GM12878 (cell line): ENCODE measurements at regions not wholly inside any gene's neighbourhood (a gene's known extent, or its start where the extent isn't known, plus 50 kb on each side); places are given as distances from the start of the nearest gene placed in this dataset.

ENCODE experiments used
- ATAC-seq: fragments of 200-7000 bp; cut with Tn5 transposase; 3 replicates; pipeline ENCODE4 v1.9.1; 2020; ENCODE audit warnings: mild to moderate bottlenecking, moderate library complexity
- BruUV-seq: library from RNA; stranded (reverse); fragments of 400-500 nt; replicated peaks from 2 replicates; lab custom pipeline; 2021; lab: Mats Ljungman, UMichigan
- CTCF ChIA-PET: fragments of 300-600 bp; sonication (Branson Sonifier 250); formaldehyde crosslinking; extraction: SDS; loops from one replicate; lab custom pipeline; 2021; ENCODE audit warnings: inconsistent platforms; lab: Yijun Ruan, JAX
- POLR2A ChIA-PET: fragments of 350-600 bp; formaldehyde crosslinking; extraction: SDS; loops from one replicate; lab custom pipeline; 2021; ENCODE audit warnings: inconsistent platforms; lab: Charles Lee
- RAD21 ChIA-PET: fragments of 300-600 bp; sonication (Branson Sonifier 250); formaldehyde crosslinking; loops from one replicate; lab custom pipeline; 2023; ENCODE audit warnings: antibody characterized with exemption; ENCODE audit not compliant: unreplicated experiment; lab: Charles Lee
- SMC1A ChIA-PET: fragments of 300-600 bp; sonication (Branson Sonifier 250); formaldehyde crosslinking; loops from one replicate; lab custom pipeline; 2023; ENCODE audit not compliant: unreplicated experiment, uncharacterized antibody; lab: Charles Lee
- DNase-seq: peaks from one replicate; pipeline ENCODE4 v3.0.0-alpha.2; 2011; ENCODE audit warnings: low read depth, low spot score
- FAIRE-seq: peaks from 3 replicates; lab custom pipeline; 2011; peaks lifted over from hg19 to GRCh38; lab: Jason Lieb, UNC
- H2AFZ ChIP-seq: 2 replicates; pipeline ENCODE4 v1.6.0; 2011; ENCODE audit warnings: low read depth, low read length, control low read depth; ENCODE audit not compliant: control insufficient read depth
- H3K27ac ChIP-seq: 2 replicates; pipeline ENCODE4 v1.5.1; 2011; ENCODE audit warnings: control low read depth; ENCODE audit not compliant: control insufficient read depth, insufficient read depth
- H3K27me3 ChIP-seq, 2 experiments: replicated peaks in 1 of 2; 2 replicates each; pipeline versions ENCODE4 v1.6.0 to v1.6.1; 2011; ENCODE audit warnings: low read length in 1 of 2; ENCODE audit not compliant: control insufficient read depth in 2 of 2, insufficient read depth in 2 of 2
- H3K36me3 ChIP-seq, 2 experiments: 2 replicates each; pipeline ENCODE4 v1.5.1; 2011; ENCODE audit warnings: low read length in 1 of 2; ENCODE audit not compliant: control insufficient read depth in 2 of 2, insufficient read depth in 2 of 2
- H3K4me1 ChIP-seq: 2 replicates; pipeline ENCODE4 v1.6.1; 2011; ENCODE audit warnings: mild to moderate bottlenecking, low read length, moderate library complexity, mixed read lengths; ENCODE audit not compliant: control insufficient read depth, insufficient read depth
- H3K4me2 ChIP-seq: 2 replicates; pipeline ENCODE4 v1.6.0; 2011; ENCODE audit warnings: control low read depth; ENCODE audit not compliant: control insufficient read depth, insufficient read depth
- H3K4me3 ChIP-seq: fragments of 200-600 bp; sonication (generic); 2 replicates; pipeline ENCODE4 v1.5.1; 2016
- H3K79me2 ChIP-seq: 2 replicates; pipeline ENCODE4 v1.6.0; 2011; ENCODE audit warnings: low read length; ENCODE audit not compliant: control insufficient read depth, insufficient read depth
- H3K9ac ChIP-seq: 2 replicates; pipeline ENCODE4 v1.8.0; 2011; ENCODE audit warnings: low read length, control low read depth, mixed read lengths; ENCODE audit not compliant: control insufficient read depth, insufficient read depth
- H3K9me3 ChIP-seq: replicated peaks from 3 replicates; pipeline ENCODE4 v1.5.1; 2011; ENCODE audit warnings: mild to moderate bottlenecking, low read length; ENCODE audit not compliant: control insufficient read depth, insufficient read depth
- H4K20me1 ChIP-seq: 2 replicates; pipeline ENCODE4 v1.6.0; 2011; ENCODE audit not compliant: control insufficient read depth, insufficient read depth
- CHD2 ChIP-seq: IDR thresholded peaks from 2 replicates; pipeline ENCODE4 v1.6.1; 2011; ENCODE audit warnings: low read depth, low read length, improper control_type of control experiment, borderline replicate concordance
- E4F1 ChIP-seq: fragments of 450-650 bp; IDR thresholded peaks from 2 replicates; pipeline ENCODE4 v1.6.1; 2018; ENCODE audit warnings: borderline replicate concordance, mild to moderate bottlenecking; ENCODE audit not compliant: partially characterized antibody
- FOS ChIP-seq: IDR thresholded peaks from 3 replicates; pipeline ENCODE4 v1.6.1; 2011; ENCODE audit warnings: borderline replicate concordance; ENCODE audit not compliant: insufficient read length; ENCODE audit errors: extremely low read depth
- HDAC6 ChIP-seq: fragments of 200-600 bp; sonication (generic); IDR thresholded peaks from one replicate; pipeline ENCODE4 v1.8.0; 2017; ENCODE audit warnings: antibody characterized with exemption; ENCODE audit not compliant: unreplicated experiment
- IRF5 ChIP-seq: fragments of 450-650 bp; IDR thresholded peaks from 2 replicates; pipeline ENCODE4 v1.6.1; 2017; ENCODE audit warnings: borderline replicate concordance
- JUND ChIP-seq: IDR thresholded peaks from 2 replicates; pipeline ENCODE4 v1.6.1; 2012; ENCODE audit warnings: low read depth, mild to moderate bottlenecking, low read length, improper control_type of control experiment, moderate library complexity
- KLF5 ChIP-seq: fragments of 450-650 bp; IDR thresholded peaks from 2 replicates; pipeline ENCODE4 v1.6.1; 2014; ENCODE audit warnings: mild to moderate bottlenecking; ENCODE audit not compliant: partially characterized antibody
- LARP7 ChIP-seq: fragments of 450-650 bp; IDR thresholded peaks from 2 replicates; pipeline ENCODE4 v1.6.1; 2017; ENCODE audit warnings: mild to moderate bottlenecking
- NR2F1 ChIP-seq: fragments of 450-650 bp; conservative IDR thresholded peaks from 2 replicates; pipeline ENCODE4 v1.6.1; 2017; ENCODE audit warnings: mild to moderate bottlenecking
- PAX5 ChIP-seq: IDR thresholded peaks from 2 replicates; pipeline ENCODE4 v1.6.1; 2011; ENCODE audit warnings: low read depth, low read length, borderline replicate concordance
- RBBP5 ChIP-seq: fragments of 200-600 bp; sonication (generic); conservative IDR thresholded peaks from 2 replicates; pipeline ENCODE4 v1.6.1; 2016
- RELA ChIP-seq: fragments of 450-650 bp; IDR thresholded peaks from 2 replicates; pipeline ENCODE4 v1.8.0; 2014; ENCODE audit warnings: borderline replicate concordance; ENCODE audit not compliant: partially characterized antibody
- SMAD5 ChIP-seq: IDR thresholded peaks from 2 replicates; pipeline ENCODE4 v1.6.1; 2016; ENCODE audit warnings: antibody characterized with exemption, low read depth
- SP1 ChIP-seq: IDR thresholded peaks from one replicate; pipeline ENCODE4 v1.6.1; 2011; ENCODE audit warnings: low read depth, low read length
- STAT3 ChIP-seq: IDR thresholded peaks from 2 replicates; pipeline ENCODE4 v1.6.1; 2011; ENCODE audit warnings: low read depth, low read length, improper control_type of control experiment
- ZSCAN29 ChIP-seq: fragments of 450-650 bp; IDR thresholded peaks from 2 replicates; pipeline ENCODE4 v1.6.1; 2017; ENCODE audit warnings: mild to moderate bottlenecking, moderate library complexity
- WGBS: methylation state at CpG from one replicate; pipeline ENCODE4 v1.1.6; 2016; ENCODE audit warnings: low lambda C conversion rate; ENCODE audit not compliant: insufficient replicate concordance, insufficient coverage; ENCODE audit errors: missing lambda C conversion rate; 5-methylcytosine and 5-hydroxymethylcytosine counted together
- in situ Hi-C: fragments of 300-500 bp; cut with MboI; formaldehyde crosslinking; loops from 9 replicates; pipeline ENCODE4 v1.14.3; 2018; ENCODE audit warnings: mixed read lengths
- intact Hi-C: fragments of 100-400 bp; cut with micrococcal nuclease; formaldehyde crosslinking; loops from one replicate; pipeline ENCODE4 v1.14.2; 2022; ENCODE audit not compliant: unreplicated experiment

- TF ChIP-seq SP1 = no peak
- TF ChIP-seq FOS = no peak
- no peak for TF ChIP-seq KLF5
These were observed 69.9 kb upstream of the C14orf180 start (continued) for GRCh38 chr14:104509673-104510072.

DNA sequence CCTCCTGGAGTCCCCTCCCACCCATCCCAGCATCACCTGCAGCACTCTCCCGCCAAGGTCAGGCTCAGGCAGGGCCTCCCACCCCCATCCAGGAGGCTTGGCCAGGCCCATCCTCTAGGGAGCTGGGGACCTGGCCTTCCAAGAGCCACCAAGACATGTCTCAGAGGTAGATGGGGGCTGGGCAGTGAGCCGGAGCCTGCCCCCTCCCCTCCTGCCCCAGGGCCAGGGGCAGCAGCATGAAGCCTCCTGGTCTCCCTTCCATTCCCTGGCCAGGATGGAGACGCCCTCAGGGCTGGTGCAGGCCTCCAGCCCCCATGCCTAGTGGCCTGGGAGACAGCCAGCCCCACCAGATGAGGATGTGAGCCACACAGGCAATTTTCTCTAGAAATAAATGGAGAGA, 69.3 kb upstream of the C14orf180 start:
- TF ChIP-seq HDAC6 (no peak), ZSCAN29 (no peak), SMAD5 (no peak), LARP7 (no peak), IRF5 (no peak), NR2F1 (no peak), CHD2 (no peak), STAT3 (no peak), E4F1 (no peak), FOS (no peak), RBBP5 (no peak), RELA (no peak), PAX5 (no peak), JUND (no peak)
- TF ChIP-seq, all 136 proteins: peak for 0
- ATAC-seq = no peak
- FAIRE-seq = no peak
- Histone ChIP-seq H4K20me1 (no peaks in the 10 kb centered on the region), H3K79me2 (no peaks in the 10 kb centered on the region), H3K4me3 (no peak overlapping the region), H2AFZ (no peak overlapping the region), H3K4me2 (no peak overlapping the region), H3K4me1 (no peaks in the 10 kb centered on the region), H3K9me3 (no peaks in the 10 kb centered on the region), H3K36me3 (no peaks in the 10 kb centered on the region), H3K9ac (no peak overlapping the region), H3K27me3 (no peaks in the 10 kb centered on the region; a peak in 2 of 4 replicates), H3K27ac (no peak overlapping the region)
- ChIA-PET SMC1A (no interaction called here), CTCF (no interaction called here), RAD21 (interaction anchor here (1.4 kb wide), 1 partner anchor 432 kb away, joined by 3 read pairs; no protein-coding TSS in a partner anchor), POLR2A (no interaction called here)
- no peak for DNase-seq
- in situ Hi-C loops (no loop called here), intact Hi-C loops (no loop called here)
- no TSS peak for BruUV-seq
- 34% methylated on average over 3 of the region's 3 CpGs for WGBS
